Activated CD4-positive, alpha-beta memory T cell treated with anti-CD3 and anti-CD28 coated beads, Interleukin-2, amount 10 ng/mL, durations not matched to agents 7 days and 5 days (primary cell): ENCODE measurements at regions not wholly inside any gene's neighbourhood (a gene's known extent, or its start where the extent isn't known, plus 50 kb on each side); places are given as distances from the start of the nearest gene placed in this dataset.

Experiments
- CTCF ChIA-PET: fragments of 350-600 bp; sonication (Branson Sonifier 250); formaldehyde crosslinking; loops from one replicate; lab custom pipeline; 2021; ENCODE audit warnings: antibody characterized with exemption, inconsistent platforms; lab: Charles Lee
- POLR2A ChIA-PET: fragments of 350-600 bp; sonication (Branson Sonifier 250); formaldehyde crosslinking; loops from one replicate; lab custom pipeline; 2021; ENCODE audit warnings: antibody characterized with exemption; lab: Charles Lee
- DNase-seq: peaks from one replicate; pipeline ENCODE4 v3.0.0-alpha.2; 2020
- H3K27ac Mint-ChIP-seq: one replicate; pipeline ENCODE4 v1.8.0; 2021; ENCODE audit warnings: mild to moderate bottlenecking, mixed read lengths
- H3K27me3 Mint-ChIP-seq: one replicate; pipeline ENCODE4 v1.8.0; 2021; ENCODE audit warnings: mixed read lengths
- H3K36me3 Mint-ChIP-seq: one replicate; pipeline ENCODE4 v1.8.0; 2021; ENCODE audit warnings: low read depth, mixed read lengths
- H3K4me1 Mint-ChIP-seq: one replicate; pipeline ENCODE4 v1.8.0; 2021; ENCODE audit warnings: mixed read lengths
- H3K4me3 Mint-ChIP-seq: one replicate; pipeline ENCODE4 v1.8.0; 2021; ENCODE audit warnings: mild to moderate bottlenecking, mixed read lengths
- H3K9me3 Mint-ChIP-seq: one replicate; pipeline ENCODE4 v1.8.0; 2021; ENCODE audit warnings: mixed read lengths

DNA sequence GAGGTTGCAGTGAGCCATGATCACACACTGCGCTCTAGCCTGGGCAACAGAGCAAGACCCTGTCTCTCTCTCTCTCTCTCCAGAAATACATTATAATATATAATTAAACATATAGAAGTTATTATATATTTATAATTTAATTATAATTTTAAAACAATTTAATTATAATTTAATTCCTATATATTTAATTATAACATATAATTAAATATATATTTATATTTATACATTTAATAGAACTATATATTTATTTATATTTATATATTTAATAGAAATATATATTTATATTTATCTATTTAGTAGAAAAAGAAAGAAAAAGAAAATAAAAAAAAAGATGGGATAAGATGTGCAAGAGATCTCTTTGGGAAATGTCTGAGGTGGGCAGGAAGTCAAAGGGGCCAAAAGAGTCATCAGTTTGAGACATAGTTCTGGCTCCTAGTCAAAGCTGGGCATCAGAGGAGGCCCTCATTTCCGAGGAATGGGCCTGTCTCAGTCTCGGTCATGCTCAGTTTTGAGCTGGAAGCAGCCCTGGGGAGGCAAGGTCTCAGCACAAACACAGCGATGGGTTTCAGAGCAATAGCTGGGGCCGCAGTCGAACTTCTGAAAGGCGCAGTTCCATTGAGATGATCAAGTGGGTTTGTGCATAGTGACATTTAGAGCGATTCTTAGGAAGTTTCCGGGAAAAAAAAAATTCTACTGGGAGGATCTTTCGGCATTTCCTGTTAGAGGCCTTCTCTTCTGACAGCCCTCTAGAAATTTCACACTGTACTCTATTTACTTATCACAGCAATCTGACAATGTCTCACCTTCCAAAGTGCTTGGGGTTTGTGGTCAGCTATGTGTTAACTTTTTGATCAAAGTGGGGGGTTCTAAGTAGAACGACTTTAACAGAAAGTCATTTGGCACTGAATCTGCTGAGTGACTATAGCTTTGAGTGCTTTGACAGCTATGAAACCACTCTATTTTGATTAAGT is 58.7 kb upstream of the GZMB start:
- ChIA-PET POLR2A (interaction anchor here (0.6 to 2.2 kb wide), 12 partner anchors 12 to 262 kb away, joined by 3 to 45 read pairs (median 6); partner anchors contain the start of genes GZMB, GZMH and KHNYN), CTCF (interaction anchor here (0.9 to 2.5 kb wide), 13 partner anchors 11 to 359 kb away, joined by 3 to 21 read pairs (median 6); partner anchors contain the start of gene GZMB)
- Mint-ChIP-seq H3K4me3 (peak overlapping the region; percentile 37), H3K36me3 (no peaks in the 10 kb centered on the region), H3K27me3 (peaks cover 1% of the 10 kb centered on the region), H3K4me1 (peaks cover 31% of the 10 kb centered on the region), H3K27ac (no peak overlapping the region), H3K9me3 (no peaks in the 10 kb centered on the region)
- peak; percentile 61 for DNase-seq

DNA sequence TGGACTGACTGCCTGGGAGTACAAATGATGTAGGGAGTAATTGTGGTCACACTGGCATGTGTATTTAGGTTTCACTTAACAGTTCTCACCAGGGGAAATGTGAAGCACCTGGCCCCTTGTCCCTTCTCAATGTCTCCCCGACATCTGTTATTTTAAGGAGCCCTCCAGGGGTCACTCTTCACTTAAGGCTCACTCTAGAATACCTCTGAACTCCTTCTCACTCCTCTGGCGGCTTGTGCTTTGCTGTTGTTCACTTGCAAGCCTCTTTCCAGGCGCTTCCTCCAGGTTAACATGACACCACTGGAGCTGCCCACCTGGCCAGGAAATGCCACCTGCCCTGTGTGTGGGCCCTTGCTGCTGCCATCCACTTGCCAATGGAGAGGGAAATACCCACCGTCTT is 56.5 kb upstream of the GZMB start:
- Mint-ChIP-seq H3K27ac (no peak overlapping the region), H3K4me3 (no peak overlapping the region), H3K36me3 (no peaks in the 10 kb centered on the region), H3K4me1 (peaks cover 31% of the 10 kb centered on the region), H3K9me3 (no peaks in the 10 kb centered on the region), H3K27me3 (peaks cover 1% of the 10 kb centered on the region)
- ChIA-PET POLR2A (interaction anchor here (1.4 kb wide), 1 partner anchor 17 kb away, joined by 4 read pairs; no protein-coding TSS in a partner anchor), CTCF (interaction anchor here (1.5 to 2.0 kb wide), 4 partner anchors 9 to 85 kb away, joined by 5 to 12 read pairs (median 8); no protein-coding TSS in a partner anchor)
- no peak for DNase-seq

DNA sequence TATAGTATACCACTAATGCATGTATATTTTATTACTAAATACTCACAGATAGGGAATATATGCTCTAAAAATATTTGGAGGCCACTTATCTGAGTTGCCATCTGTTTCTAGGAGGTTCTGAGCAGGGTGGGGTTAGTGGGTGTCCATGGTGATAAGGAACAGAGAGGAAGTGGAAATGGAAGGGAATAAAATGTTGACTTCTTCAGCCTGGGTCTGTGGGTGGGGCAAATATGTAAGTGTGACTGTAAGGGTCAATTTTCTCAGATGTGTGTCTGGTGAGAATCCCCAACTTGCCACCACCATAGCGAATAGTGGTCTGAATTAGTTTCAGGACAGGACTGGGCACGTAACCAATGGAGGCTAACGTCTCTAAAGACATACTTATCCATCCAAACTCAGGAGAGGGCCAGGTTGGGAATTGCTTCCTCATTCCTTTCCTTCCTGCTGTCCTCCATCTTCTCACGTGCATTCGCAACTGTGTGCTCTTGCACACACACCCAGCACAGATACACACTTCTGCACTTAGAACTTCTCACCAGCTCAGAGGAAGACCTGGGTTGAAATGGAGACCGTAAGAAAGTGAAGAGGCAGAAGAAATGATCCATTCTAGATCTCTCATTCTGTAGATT is 54.2 kb upstream of the GZMB start:
- Mint-ChIP-seq H3K4me3 (no peak overlapping the region), H3K27ac (no peak overlapping the region), H3K9me3 (no peaks in the 10 kb centered on the region), H3K27me3 (peaks cover 3% of the 10 kb centered on the region), H3K36me3 (peaks cover under 1% of the 10 kb centered on the region), H3K4me1 (peaks cover 31% of the 10 kb centered on the region)
- ChIA-PET POLR2A (no interaction called here), CTCF (interaction anchor here (1.6 kb wide), 1 partner anchor 83 kb away, joined by 5 read pairs; no protein-coding TSS in a partner anchor)
- no peak for DNase-seq
